ENCODE measurements at regions not wholly inside any gene's neighbourhood (a gene's known extent, or its start where the extent isn't known, plus 50 kb on each side); places are given as distances from the start of the nearest gene placed in this dataset.
"Not testable (repeated sequence)": the region's sequence is repeated elsewhere in the genome, so short reads cannot be mapped to it uniquely, and the experiment has no call there.

- no peak for DNase-seq
- Histone ChIP-seq H3K9me3 (ENCODE audit: control insufficient read depth, low read length) (no peaks in the 10 kb centered on the region), H3K27ac (ENCODE audit: low read depth in 1 of 2, low read length in 2 of 2) (no peak overlapping the region), H3K36me3 (ENCODE audit: control insufficient read depth in 1 of 2, insufficient read depth in 2 of 2, low read length in 1 of 2) (no peaks in the 10 kb centered on the region), H3K4me1 (ENCODE audit: control insufficient read depth in 1 of 2, insufficient read depth in 2 of 2, low read length in 2 of 2) (no peaks in the 10 kb centered on the region), H3K27me3 (ENCODE audit: control insufficient read depth in 1 of 2, insufficient read depth in 2 of 2, low read length in 1 of 2) (no peaks in the 10 kb centered on the region), H3K4me3 (ENCODE audit: low read length in 2 of 2) (no peak overlapping the region)
- WGBS, 2 donors = 63 to 75% methylated on average over 2 of the region's 2 CpGs
- intact Hi-C loops (cut with DNase I) = no loop called here
- ATAC-seq (ENCODE audit: low FRiP score) = no peak
Observed at GRCh38 chr17:70323269-70323668, 153.9 kb downstream of the KCNJ2 start.

GRCh38 chr17:70324031-70324430 is 154.7 kb downstream of the KCNJ2 start:
- Histone ChIP-seq H3K4me1 (ENCODE audit: control insufficient read depth in 1 of 2, insufficient read depth in 2 of 2, low read length in 2 of 2) (no peaks in the 10 kb centered on the region), H3K27me3 (ENCODE audit: control insufficient read depth in 1 of 2, insufficient read depth in 2 of 2, low read length in 1 of 2) (no peaks in the 10 kb centered on the region), H3K27ac (ENCODE audit: low read depth in 1 of 2, low read length in 2 of 2) (no peak overlapping the region), H3K4me3 (ENCODE audit: low read length in 2 of 2) (no peak overlapping the region), H3K36me3 (ENCODE audit: control insufficient read depth in 1 of 2, insufficient read depth in 2 of 2, low read length in 1 of 2) (no peaks in the 10 kb centered on the region), H3K9me3 (ENCODE audit: control insufficient read depth, low read length) (no peaks in the 10 kb centered on the region)
- no peak for DNase-seq
- no peak for ATAC-seq (ENCODE audit: low FRiP score)
- intact Hi-C loops (cut with DNase I) = no loop called here
- WGBS, 2 donors = 40 to 56% methylated on average over 1 of the region's 1 CpG

DNA sequence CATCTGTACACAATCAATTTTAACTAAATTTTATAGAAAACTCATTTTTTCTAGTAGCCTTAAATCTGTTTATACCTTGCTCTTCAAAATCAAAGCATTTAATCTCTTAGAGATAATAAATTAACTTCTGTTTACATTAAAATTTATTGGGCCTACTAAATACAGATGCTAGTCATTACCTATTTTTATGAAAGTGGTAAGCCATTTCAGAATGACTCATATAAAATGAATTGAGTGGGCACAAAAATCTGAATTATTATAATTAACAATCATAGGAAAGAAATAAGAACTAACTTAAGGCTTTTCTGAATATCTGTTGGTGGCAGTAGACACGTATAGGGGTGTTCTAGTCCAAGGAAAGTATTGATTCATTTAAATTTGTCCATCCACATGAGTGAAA is 157.9 kb downstream of the KCNJ2 start:
- ATAC-seq (ENCODE audit: low FRiP score) (no peak), DNase-seq (no peak)
- H3K27me3 ChIP-seq (ENCODE audit: control insufficient read depth in 1 of 2, insufficient read depth in 2 of 2, low read length in 1 of 2) = no peaks in the 10 kb centered on the region
- H3K27ac ChIP-seq (ENCODE audit: low read depth in 1 of 2, low read length in 2 of 2) = no peak overlapping the region
- WGBS, 2 donors = 71% methylated on average over 1 of the region's 1 CpG
- no peaks in the 10 kb centered on the region for H3K36me3 ChIP-seq (ENCODE audit: control insufficient read depth in 1 of 2, insufficient read depth in 2 of 2, low read length in 1 of 2)
- intact Hi-C loops (cut with DNase I) = no loop called here
- H3K9me3 ChIP-seq (ENCODE audit: control insufficient read depth, low read length) = peaks cover 2% of the 10 kb centered on the region
- no peaks in the 10 kb centered on the region for H3K4me1 ChIP-seq (ENCODE audit: control insufficient read depth in 1 of 2, insufficient read depth in 2 of 2, low read length in 2 of 2)
- no peak overlapping the region for H3K4me3 ChIP-seq (ENCODE audit: low read length in 2 of 2)

GRCh38 chr17:70327723-70328122 is 158.4 kb downstream of the KCNJ2 start:
- WGBS, 2 donors = 49 to 54% methylated on average over 10 of the region's 10 CpGs
- no peak overlapping the region for H3K4me3 ChIP-seq (ENCODE audit: low read length in 2 of 2)
- intact Hi-C loops (cut with DNase I) = no loop called here
- no peak overlapping the region for H3K27ac ChIP-seq (ENCODE audit: low read depth in 1 of 2, low read length in 2 of 2)
- H3K27me3 ChIP-seq (ENCODE audit: control insufficient read depth in 1 of 2, insufficient read depth in 2 of 2, low read length in 1 of 2) = no peaks in the 10 kb centered on the region
- H3K4me1 ChIP-seq (ENCODE audit: control insufficient read depth in 1 of 2, insufficient read depth in 2 of 2, low read length in 2 of 2) = no peaks in the 10 kb centered on the region
- H3K9me3 ChIP-seq (ENCODE audit: control insufficient read depth, low read length) = peaks cover 2% of the 10 kb centered on the region
- H3K36me3 ChIP-seq (ENCODE audit: control insufficient read depth in 1 of 2, insufficient read depth in 2 of 2, low read length in 1 of 2) = no peaks in the 10 kb centered on the region
- no peak for DNase-seq
- no peak for ATAC-seq (ENCODE audit: low FRiP score)

- peaks cover 2% of the 10 kb centered on the region for H3K9me3 ChIP-seq (ENCODE audit: control insufficient read depth, low read length)
- no peak for DNase-seq
- ATAC-seq (ENCODE audit: low FRiP score) = no peak
- no peaks in the 10 kb centered on the region for H3K27me3 ChIP-seq (ENCODE audit: control insufficient read depth in 1 of 2, insufficient read depth in 2 of 2, low read length in 1 of 2)
- H3K4me3 ChIP-seq (ENCODE audit: low read length in 2 of 2) = no peak overlapping the region
- no peaks in the 10 kb centered on the region for H3K36me3 ChIP-seq (ENCODE audit: control insufficient read depth in 1 of 2, insufficient read depth in 2 of 2, low read length in 1 of 2)
- H3K27ac ChIP-seq (ENCODE audit: low read depth in 1 of 2, low read length in 2 of 2) = no peak overlapping the region
- intact Hi-C loops (cut with DNase I) = no loop called here
- H3K4me1 ChIP-seq (ENCODE audit: control insufficient read depth in 1 of 2, insufficient read depth in 2 of 2, low read length in 2 of 2) = no peaks in the 10 kb centered on the region
- 82 to 87% methylated on average over 2 of the region's 2 CpGs for WGBS, 2 donors
Observed at GRCh38 chr17:70329721-70330120, 160.4 kb downstream of the KCNJ2 start.

DNA sequence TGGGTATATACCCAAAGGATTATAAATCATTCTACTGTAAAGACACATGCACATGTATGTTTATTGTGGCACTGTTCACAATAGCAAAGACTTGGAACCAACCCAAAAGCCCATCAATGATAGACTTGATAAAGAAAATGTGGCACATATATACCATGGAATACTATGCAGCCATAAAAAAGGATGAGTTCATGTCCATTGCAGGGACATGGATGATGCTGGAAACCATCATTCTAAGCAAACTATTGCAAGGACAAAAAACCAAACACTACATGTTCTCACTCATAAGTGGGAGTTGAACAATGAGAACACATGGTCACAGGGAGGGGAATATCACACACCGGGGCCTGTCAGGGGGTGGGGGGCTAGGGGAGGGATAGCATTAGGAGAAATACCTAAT is 161.7 kb downstream of the KCNJ2 start:
- H3K4me3 ChIP-seq (ENCODE audit: low read length in 2 of 2); H3K9me3 ChIP-seq (ENCODE audit: control insufficient read depth, low read length); H3K4me1 ChIP-seq (ENCODE audit: control insufficient read depth in 1 of 2, insufficient read depth in 2 of 2, low read length in 2 of 2); ATAC-seq (ENCODE audit: low FRiP score); DNase-seq; H3K27ac ChIP-seq (ENCODE audit: low read depth in 1 of 2, low read length in 2 of 2); intact Hi-C loops (cut with DNase I); H3K27me3 ChIP-seq (ENCODE audit: control insufficient read depth in 1 of 2, insufficient read depth in 2 of 2, low read length in 1 of 2); H3K36me3 ChIP-seq (ENCODE audit: control insufficient read depth in 1 of 2, insufficient read depth in 2 of 2, low read length in 1 of 2): not testable (repeated sequence)
- 95 to 100% methylated on average over 1 of the region's 1 CpG for WGBS, 2 donors

DNA sequence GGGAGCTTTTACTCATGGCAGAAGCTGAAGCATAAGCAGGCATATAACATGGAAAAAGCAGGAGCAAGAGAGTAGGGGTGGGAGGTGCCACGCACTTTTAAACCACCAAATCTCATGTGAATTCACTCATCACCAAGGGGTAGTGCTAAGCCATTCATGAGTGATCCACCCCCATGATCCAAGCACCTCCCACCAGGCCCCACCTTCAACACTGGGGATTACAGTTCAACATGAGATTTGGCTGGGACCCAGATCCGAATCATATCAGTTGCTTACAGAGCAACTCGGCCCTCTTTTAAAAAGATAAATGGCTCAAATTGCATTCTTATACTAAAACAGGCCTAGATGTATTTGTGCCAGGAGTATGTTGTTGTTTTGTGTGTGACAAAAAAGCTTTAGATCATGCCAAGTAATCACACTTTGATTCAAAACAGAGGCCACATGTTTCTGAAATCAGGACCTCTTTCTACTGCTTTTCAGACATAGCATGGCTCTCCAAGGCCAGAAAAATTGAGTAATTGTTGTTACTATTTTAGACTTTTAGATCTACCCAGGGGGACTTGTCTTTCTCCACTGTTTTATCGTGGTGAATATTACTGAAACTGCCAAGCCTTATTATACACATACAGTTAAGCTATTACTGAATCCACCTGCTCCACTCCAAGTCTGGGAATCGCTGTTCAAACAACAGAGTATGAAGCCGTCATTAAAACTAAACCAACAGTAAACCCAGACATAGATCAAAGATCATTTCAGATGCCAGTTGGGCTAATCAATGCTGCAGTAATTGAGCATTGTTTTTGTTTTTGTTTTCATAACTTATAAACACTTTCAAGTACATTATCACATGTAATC is 163.3 kb downstream of the KCNJ2 start:
- intact Hi-C loops (cut with DNase I) = no loop called here
- DNase-seq = no peak
- 26 to 51% methylated on average over 6 of the region's 6 CpGs for WGBS, 2 donors
- H3K27me3 ChIP-seq (ENCODE audit: control insufficient read depth in 1 of 2, insufficient read depth in 2 of 2, low read length in 1 of 2) = peaks cover 0 to 2% of the 10 kb centered on the region in 2 donors
- H3K36me3 ChIP-seq (ENCODE audit: control insufficient read depth in 1 of 2, insufficient read depth in 2 of 2, low read length in 1 of 2) = no peaks in the 10 kb centered on the region
- H3K4me1 ChIP-seq (ENCODE audit: control insufficient read depth in 1 of 2, insufficient read depth in 2 of 2, low read length in 2 of 2) = no peaks in the 10 kb centered on the region
- no peak overlapping the region for H3K4me3 ChIP-seq (ENCODE audit: low read length in 2 of 2)
- no peak for ATAC-seq (ENCODE audit: low FRiP score)
- H3K27ac ChIP-seq (ENCODE audit: low read depth in 1 of 2, low read length in 2 of 2) = no peak overlapping the region
- peaks cover 2% of the 10 kb centered on the region for H3K9me3 ChIP-seq (ENCODE audit: control insufficient read depth, low read length)

DNA sequence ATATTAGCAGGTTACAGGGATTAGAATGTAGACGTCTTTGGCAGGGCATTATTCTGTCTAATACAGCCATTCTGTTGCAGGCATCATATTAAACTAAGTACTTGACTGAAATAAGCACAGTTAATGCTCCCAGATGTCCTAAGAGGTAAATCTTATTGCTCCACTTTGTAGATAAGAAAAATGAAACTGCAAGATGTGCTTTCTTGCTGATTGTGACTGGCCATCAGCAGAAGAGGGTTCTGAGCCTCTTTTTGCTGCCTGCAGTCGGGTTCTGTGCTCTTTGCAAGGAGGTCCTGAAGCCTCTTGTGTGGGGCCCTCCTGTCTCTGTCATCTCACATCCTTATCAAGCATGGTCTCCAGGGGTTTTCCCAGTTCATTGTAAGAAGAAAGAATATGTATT is 167.1 kb downstream of the KCNJ2 start:
- intact Hi-C loops (cut with DNase I) = no loop called here
- WGBS, 2 donors = 48 to 55% methylated on average over 2 of the region's 2 CpGs
- Histone ChIP-seq H3K4me3 (ENCODE audit: low read length in 2 of 2) (no peak overlapping the region), H3K4me1 (ENCODE audit: control insufficient read depth in 1 of 2, insufficient read depth in 2 of 2, low read length in 2 of 2) (no peaks in the 10 kb centered on the region), H3K9me3 (ENCODE audit: control insufficient read depth, low read length) (peaks cover 2% of the 10 kb centered on the region), H3K36me3 (ENCODE audit: control insufficient read depth in 1 of 2, insufficient read depth in 2 of 2, low read length in 1 of 2) (no peaks in the 10 kb centered on the region), H3K27ac (ENCODE audit: low read depth in 1 of 2, low read length in 2 of 2) (no peak overlapping the region), H3K27me3 (ENCODE audit: control insufficient read depth in 1 of 2, insufficient read depth in 2 of 2, low read length in 1 of 2) (peaks cover 0 to 2% of the 10 kb centered on the region in 2 donors)
- no peak for DNase-seq
- no peak for ATAC-seq (ENCODE audit: low FRiP score)

- ATAC-seq (ENCODE audit: low FRiP score) = no peak
- 80 to 87% methylated on average over 1 of the region's 1 CpG for WGBS, 2 donors
- H3K27ac ChIP-seq (ENCODE audit: low read depth in 1 of 2, low read length in 2 of 2) = no peak overlapping the region
- no peaks in the 10 kb centered on the region for H3K4me1 ChIP-seq (ENCODE audit: control insufficient read depth in 1 of 2, insufficient read depth in 2 of 2, low read length in 2 of 2)
- intact Hi-C loops (cut with DNase I) = no loop called here
- peaks cover 0 to 2% of the 10 kb centered on the region in 2 donors for H3K27me3 ChIP-seq (ENCODE audit: control insufficient read depth in 1 of 2, insufficient read depth in 2 of 2, low read length in 1 of 2)
- peaks cover 2% of the 10 kb centered on the region for H3K9me3 ChIP-seq (ENCODE audit: control insufficient read depth, low read length)
- no peaks in the 10 kb centered on the region for H3K36me3 ChIP-seq (ENCODE audit: control insufficient read depth in 1 of 2, insufficient read depth in 2 of 2, low read length in 1 of 2)
- H3K4me3 ChIP-seq (ENCODE audit: low read length in 2 of 2) = no peak overlapping the region
- no peak for DNase-seq
Observed at GRCh38 chr17:70338946-70339354, 169.6 kb downstream of the KCNJ2 start.
